IMR-90 (cell line): ENCODE measurements at regions not wholly inside any gene's neighbourhood (a gene's known extent, or its start where the extent isn't known, plus 50 kb on each side); places are given as distances from the start of the nearest gene placed in this dataset.

ENCODE experiments used
- POLR2A ChIP-seq: IDR thresholded peaks from 2 replicates; pipeline ENCODE4 v1.6.1; 2012; ENCODE audit warnings: mild to moderate bottlenecking, low read depth, low read length
- RFX5 ChIP-seq: IDR thresholded peaks from 2 replicates; pipeline ENCODE4 v1.8.0; 2012; ENCODE audit warnings: low read depth, mild to moderate bottlenecking, low read length, moderate library complexity
- TF ChIP-seq, protein P1 (sequence below): conservative IDR thresholded peaks from 2 replicates; pipeline ENCODE4 v1.5.1; 2012; ENCODE audit warnings: mild to moderate bottlenecking, low read depth, low read length, improper control_type of control experiment

DNA sequence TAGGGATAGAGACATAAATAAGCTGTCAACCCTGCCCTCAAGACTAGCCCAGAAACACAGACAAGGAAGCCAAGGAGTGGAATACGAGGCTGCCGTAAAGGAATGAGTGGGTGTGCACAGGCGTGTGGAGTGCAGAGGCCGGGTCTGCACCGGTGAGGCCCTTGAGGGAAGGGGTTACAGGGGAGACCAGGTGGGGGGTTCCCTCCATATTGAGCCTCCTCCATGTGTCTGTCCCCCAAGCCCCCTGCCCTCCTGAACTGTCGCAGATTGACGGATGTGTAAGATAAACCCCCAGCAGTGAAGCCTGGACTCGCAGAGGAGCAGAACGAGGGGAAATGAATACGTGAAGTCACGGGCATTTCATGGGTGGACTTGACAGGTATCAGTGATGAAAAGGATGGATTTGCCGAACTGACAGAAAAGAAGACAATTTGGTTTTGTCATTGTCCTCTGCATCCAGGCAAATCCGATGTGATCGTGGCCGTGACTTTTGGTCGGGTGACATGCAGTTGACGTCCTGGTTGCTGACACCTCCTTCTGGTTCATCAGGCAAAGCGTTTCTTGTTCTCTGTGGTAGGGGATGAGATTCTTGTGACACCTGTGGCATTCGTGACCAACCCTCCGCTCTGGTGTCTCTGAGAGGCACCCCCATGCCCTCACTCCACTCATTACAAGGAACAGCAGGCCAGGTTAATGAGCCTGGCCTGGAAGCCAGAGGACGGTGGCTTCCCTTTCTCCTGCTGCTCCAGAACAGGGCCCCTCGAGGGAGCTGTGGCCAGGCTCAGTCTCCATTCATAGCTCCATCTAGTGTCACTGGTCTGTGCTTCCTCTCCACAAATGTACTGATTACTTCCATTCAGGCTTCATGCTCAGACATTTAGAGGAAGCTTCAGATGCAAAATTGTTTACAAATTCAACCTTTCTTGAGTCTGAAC is 223.1 kb upstream of the B3GAT1 start:
- TF ChIP-seq POLR2A, result no peak
- TF ChIP-seq, protein P1, sequence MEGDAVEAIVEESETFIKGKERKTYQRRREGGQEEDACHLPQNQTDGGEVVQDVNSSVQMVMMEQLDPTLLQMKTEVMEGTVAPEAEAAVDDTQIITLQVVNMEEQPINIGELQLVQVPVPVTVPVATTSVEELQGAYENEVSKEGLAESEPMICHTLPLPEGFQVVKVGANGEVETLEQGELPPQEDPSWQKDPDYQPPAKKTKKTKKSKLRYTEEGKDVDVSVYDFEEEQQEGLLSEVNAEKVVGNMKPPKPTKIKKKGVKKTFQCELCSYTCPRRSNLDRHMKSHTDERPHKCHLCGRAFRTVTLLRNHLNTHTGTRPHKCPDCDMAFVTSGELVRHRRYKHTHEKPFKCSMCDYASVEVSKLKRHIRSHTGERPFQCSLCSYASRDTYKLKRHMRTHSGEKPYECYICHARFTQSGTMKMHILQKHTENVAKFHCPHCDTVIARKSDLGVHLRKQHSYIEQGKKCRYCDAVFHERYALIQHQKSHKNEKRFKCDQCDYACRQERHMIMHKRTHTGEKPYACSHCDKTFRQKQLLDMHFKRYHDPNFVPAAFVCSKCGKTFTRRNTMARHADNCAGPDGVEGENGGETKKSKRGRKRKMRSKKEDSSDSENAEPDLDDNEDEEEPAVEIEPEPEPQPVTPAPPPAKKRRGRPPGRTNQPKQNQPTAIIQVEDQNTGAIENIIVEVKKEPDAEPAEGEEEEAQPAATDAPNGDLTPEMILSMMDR, result no peak
- TF ChIP-seq RFX5, result no peak
